Endometrium (tissue), 2 donors: ENCODE measurements at regions not wholly inside any gene's neighbourhood (a gene's known extent, or its start where the extent isn't known, plus 50 kb on each side); places are given as distances from the start of the nearest gene placed in this dataset.

Source experiments
- FAIRE-seq: peaks from 2 replicates; lab custom pipeline; 2012; peaks lifted over from hg19 to GRCh38; lab: Jason Lieb, UNC
- donor health status: control.
- donor health status: control.

- peak; percentile 96 for FAIRE-seq
Measured at GRCh38 chr5:124839371-124839998, 93.0 kb upstream of the ZNF608 start.

DNA sequence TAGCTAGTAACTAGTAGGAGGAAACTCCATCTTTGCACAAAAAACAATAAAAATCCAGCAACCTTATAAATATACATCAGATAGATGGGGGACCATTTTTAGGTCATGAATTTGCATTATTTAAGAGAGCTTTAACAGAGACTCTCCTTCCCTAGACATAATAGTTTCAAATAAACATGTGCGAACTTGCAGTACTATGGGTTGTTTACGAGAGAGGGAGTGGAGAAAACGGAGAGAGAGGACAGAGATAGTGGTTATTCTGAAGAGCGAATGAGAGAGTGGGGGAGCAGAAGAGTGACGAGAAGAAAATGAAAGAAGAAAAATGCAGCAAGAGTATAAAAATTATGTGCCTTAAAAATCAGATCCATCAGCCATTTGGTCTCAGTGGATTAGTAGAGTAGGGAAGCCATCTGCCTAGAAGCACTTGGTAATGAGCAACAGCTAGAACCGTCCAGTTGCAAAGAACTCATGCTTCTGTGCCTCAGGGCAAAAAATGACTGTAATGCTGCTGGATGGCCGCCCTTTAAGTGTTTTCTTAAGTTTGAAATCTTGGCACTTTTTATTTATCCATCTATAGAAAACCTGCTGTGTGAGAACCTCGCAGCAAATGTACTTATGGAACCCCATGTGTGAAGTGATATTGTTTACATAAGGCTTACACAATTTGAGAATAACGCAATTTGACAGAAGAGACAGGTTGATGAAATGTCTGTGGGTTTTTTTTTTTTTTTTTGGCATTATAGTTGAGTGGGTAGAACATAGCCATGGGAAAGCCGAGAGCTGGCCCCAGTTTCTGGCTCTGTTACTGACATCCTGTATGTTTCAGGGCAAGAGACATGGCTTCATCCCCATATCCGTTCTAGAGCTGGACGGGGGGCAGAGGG, 95.6 kb upstream of the ZNF608 start:
- FAIRE-seq, result no peak

DNA sequence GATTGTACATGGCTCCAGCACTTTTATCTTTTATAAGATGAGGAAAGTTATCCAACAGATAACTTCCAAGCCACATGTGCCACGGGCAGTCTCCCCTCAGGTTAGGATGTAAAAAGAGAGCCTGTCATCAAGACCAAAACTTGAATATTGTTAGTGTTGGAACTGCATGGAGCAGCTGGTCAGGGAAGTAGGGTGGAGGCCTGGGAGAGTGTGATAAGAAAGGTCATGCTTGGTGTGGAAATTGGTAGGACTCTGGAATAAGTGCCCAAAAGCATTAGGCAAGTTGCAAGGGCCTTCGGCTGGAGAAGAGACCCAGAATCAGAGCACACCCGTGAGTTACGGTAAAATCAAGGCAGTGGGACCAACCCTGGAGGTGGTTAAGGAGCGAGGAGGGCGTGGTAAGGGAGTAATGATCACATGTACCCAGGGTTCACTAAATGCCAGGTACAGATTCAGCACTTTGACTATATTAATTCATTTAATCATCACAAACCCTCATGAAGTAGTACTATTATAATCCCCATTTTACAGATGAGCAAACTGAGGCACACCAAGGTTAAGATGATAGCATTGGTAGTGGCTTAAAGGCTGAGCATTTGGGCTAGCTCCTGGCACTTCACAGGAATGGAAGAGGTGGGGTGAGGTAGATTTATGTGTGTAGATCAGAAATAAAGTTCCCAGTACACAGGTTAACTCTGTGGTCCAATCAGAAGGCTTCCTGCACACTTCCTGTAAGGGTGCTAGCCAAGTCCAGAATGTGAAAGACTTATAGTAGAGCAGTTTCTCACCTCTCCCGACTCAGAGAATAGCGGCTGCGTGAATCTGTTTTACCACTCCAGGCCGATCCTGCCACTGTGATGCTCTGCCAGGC, 96.5 kb upstream of the ZNF608 start:
- no peak for FAIRE-seq

- no peak for FAIRE-seq
Measured at GRCh38 chr5:124843596-124843899, 97.1 kb upstream of the ZNF608 start.

- FAIRE-seq, result no peak
Measured at GRCh38 chr5:124844371-124844920, 98.0 kb upstream of the ZNF608 start.

GRCh38 chr5:124847907-124848306, 101.5 kb upstream of the ZNF608 start:
- FAIRE-seq, result no peak

DNA sequence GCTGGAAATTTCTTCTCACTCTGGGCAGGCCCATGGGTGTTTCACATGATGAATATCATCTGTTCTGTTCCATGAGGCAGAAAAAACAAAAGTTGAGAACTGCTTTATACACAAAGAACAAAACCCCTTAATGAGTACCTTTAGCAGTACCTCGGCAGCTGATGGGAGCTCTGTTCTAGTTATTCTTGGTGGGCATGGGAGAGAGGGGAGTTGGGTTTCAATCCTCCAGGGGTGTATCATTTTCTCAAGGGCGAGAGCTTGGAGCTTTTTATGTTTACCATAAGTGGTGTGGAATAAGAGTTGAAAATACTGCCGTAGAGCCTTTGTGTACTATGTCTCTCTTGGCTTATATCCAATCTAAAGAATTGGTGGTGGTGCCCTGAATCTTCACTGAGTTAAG, 103.3 kb upstream of the ZNF608 start:
- FAIRE-seq, result no peak

DNA sequence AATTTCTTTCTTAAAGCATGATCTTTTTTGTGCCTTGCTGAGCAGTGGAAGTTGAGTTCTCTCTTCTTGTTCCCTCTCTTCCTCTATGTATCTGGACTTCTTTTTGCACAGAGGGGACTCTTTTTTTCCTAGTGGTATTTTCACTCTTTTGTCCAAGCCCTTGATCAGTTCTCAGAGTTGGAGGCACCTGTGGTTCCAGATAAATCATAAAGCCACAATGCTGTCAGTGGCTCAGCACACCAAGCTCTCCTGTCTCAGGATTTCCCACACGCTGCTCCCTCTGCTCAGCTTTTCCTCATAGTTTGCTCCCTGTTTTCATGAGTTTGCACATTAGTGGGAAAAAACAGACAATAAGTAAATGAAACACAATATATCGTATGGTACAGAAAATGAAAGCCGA, 110.3 kb upstream of the ZNF608 start:
- no peak for FAIRE-seq

DNA sequence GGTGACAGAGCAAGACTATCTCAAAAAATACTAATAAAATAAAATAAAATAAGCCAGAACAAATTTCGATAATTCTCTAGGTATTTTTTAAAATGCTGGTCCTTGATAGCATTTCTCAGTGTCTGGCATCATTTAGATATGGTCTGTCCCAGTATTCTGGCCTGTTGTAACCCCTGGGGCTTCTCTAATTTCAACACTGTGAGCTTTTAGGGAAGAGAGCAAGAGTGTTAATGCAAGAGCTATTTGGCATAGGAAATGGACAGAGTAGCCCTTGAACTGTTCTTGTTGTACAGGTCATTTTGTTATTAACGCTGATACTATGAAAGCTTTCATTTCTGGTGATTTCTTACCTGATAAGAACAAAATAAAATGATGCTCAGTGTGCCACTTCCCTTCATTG, 112.2 kb upstream of the ZNF608 start:
- FAIRE-seq, result no peak

- no peak for FAIRE-seq
Measured at GRCh38 chr5:124859027-124859426, 112.6 kb upstream of the ZNF608 start.

DNA sequence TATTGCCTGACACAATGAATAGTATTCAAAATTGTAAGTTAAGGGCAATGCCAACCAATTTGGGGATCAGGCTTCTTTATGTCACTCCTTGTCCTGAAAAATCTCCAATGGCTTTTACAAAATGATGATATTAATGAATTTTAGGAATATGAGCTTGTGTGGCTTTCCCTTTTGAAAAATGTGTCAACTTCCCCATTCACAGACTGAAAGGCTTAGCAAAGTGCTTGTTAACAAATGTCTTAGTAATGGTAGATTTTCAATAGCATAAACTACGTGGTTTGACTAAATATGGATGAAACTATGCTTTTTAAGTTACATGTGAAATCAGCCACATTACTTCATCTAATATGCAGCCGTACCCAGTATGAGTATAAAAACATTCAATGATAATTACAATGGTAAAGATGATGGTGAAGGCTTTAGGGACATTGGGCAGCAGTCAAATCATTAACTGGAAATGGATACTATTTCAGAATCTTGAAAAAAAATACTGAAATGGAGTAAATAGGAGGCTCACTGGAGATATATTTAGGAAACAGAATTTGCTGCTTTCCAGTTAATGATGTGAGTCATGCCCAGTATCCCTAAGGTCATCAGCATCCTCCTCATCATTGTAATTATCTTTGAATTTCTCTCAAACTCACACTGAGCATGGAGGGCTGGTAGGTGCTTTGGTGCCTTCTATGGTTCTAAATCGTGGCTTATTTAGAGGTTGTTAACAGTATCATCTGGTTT, 113.3 kb upstream of the ZNF608 start:
- no peak for FAIRE-seq

GRCh38 chr5:124860291-124860655, 113.8 kb upstream of the ZNF608 start:
- FAIRE-seq, result no peak

- FAIRE-seq, result no peak
Measured at GRCh38 chr5:124865066-124865465, 118.6 kb upstream of the ZNF608 start.

GRCh38 chr5:124865603-124866354, 119.3 kb upstream of the ZNF608 start:
- FAIRE-seq, result no peak

GRCh38 chr5:124866355-124867136, 120.1 kb upstream of the ZNF608 start:
- no peak for FAIRE-seq

- FAIRE-seq, result no peak
Measured at GRCh38 chr5:124867137-124867704, 120.8 kb upstream of the ZNF608 start.

DNA sequence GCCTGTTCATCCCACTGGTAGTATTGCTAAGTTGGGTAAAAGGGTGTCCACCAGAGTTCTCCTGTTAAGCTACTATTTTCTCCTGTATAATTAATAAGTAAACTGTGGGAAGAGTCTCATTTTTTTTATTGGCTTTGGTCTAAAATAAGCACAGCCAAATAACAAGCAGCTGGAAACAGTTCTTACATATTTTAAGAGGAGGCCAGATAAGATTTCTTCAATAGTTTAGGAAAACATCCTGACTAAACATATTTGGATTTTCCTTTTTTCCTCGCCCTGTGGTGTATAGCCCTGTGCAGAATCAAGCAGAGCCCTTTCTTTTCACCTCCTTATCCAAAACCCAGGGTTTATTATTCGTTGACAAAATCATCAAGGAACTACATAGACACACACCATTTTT, 122.2 kb upstream of the ZNF608 start:
- peak; percentile 73 for FAIRE-seq

DNA sequence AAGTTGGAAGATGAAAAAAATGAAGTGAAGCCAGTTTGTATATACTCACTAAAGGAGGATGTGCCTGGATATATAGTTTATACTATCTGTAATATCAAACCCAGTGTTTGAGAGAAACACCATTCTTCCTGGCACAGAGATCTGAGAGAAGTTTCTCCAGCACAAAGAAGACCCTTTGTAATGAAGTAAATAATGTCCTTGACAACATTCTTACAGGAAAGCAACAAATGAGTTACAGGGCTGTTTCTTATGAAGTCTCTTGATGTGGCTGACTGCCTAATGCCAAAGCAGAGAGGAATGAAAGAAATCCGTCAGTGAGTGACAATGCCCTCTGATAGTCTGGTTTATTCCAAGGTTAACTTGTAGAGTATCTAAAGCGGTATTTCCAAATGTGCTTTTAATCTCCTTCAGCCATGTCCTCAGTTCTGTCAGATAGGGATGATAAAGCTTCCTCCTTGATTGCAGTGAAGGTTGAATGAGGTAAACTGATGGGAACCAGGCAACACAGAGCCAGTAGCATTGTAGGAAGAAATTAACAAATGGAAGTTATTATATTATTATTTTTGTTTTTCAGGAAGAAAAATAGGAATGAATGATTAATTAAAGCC, 123.1 kb upstream of the ZNF608 start:
- FAIRE-seq, result no peak

DNA sequence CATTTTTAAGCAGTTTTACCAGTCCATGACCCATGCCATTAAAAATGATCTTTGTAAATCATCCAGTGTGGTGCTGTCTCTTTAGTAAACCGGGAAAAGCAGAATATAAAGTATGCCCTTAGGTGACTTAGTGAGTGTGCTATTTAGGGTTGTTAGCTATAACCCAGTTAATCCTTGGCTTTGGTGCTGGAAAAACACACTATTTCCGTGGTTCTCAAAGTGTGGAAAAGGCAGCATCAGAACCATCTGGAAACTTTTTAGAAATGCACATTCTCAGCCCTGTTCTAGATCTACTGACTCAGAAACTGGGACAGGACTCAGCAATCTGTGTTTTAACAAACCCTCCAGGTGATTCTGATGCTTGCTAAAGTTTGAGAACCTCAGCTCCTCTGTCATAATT, 123.6 kb upstream of the ZNF608 start:
- no peak for FAIRE-seq

- FAIRE-seq, result no peak
Measured at GRCh38 chr5:124871303-124871702, 124.9 kb upstream of the ZNF608 start.
